Astrocyte (in vitro differentiated cells and primary cell): ENCODE measurements at regions not wholly inside any gene's neighbourhood (a gene's known extent, or its start where the extent isn't known, plus 50 kb on each side); places are given as distances from the start of the nearest gene placed in this dataset.
A peak's percentile ranks its signal among the peaks of the same experiment; 100 is the strongest.

Source experiments
- DNase-seq: peaks from one replicate; pipeline ENCODE4 v3.0.0-alpha.2; 2010; ENCODE audit warnings: low read depth
- FAIRE-seq: peaks from 2 replicates; lab custom pipeline; 2011; peaks lifted over from hg19 to GRCh38; lab: Jason Lieb, UNC
- H2AFZ ChIP-seq: 2 replicates; pipeline ENCODE4 v1.6.0; 2012; ENCODE audit warnings: low read depth, low read length, inconsistent platforms
- H3K27ac ChIP-seq: 2 replicates; pipeline ENCODE4 v1.5.1; 2011; ENCODE audit warnings: low read depth, low read length, inconsistent platforms
- H3K27me3 ChIP-seq: 2 replicates; pipeline ENCODE4 v1.6.0; 2011; ENCODE audit warnings: low read length, inconsistent platforms; ENCODE audit not compliant: insufficient read depth
- H3K36me3 ChIP-seq: 2 replicates; pipeline ENCODE4 v1.5.1; 2011; ENCODE audit warnings: low read length, inconsistent platforms; ENCODE audit not compliant: insufficient read depth
- H3K4me1 ChIP-seq: 2 replicates; pipeline ENCODE4 v1.5.1; 2011; ENCODE audit warnings: low read length, inconsistent platforms; ENCODE audit not compliant: insufficient read depth
- H3K4me2 ChIP-seq: 2 replicates; pipeline ENCODE4 v1.6.0; 2012; ENCODE audit warnings: low read length, inconsistent platforms
- H3K4me3 ChIP-seq: 2 replicates; pipeline ENCODE4 v1.5.1; 2011; ENCODE audit warnings: low read depth, mild to moderate bottlenecking, low read length, inconsistent platforms; ENCODE audit not compliant: insufficient read depth
- H3K79me2 ChIP-seq: 2 replicates; pipeline ENCODE4 v1.6.0; 2012; ENCODE audit warnings: mild to moderate bottlenecking, low read length, inconsistent platforms; ENCODE audit not compliant: insufficient read depth
- H3K9ac ChIP-seq: 2 replicates; pipeline ENCODE4 v1.6.0; 2012; ENCODE audit warnings: mild to moderate bottlenecking, low read length, inconsistent platforms
- H3K9me3 ChIP-seq: 2 replicates; pipeline ENCODE4 v1.5.1; 2012; ENCODE audit warnings: low read depth, mild to moderate bottlenecking, low read length, inconsistent platforms; ENCODE audit not compliant: insufficient read depth
- H4K20me1 ChIP-seq: 2 replicates; pipeline ENCODE4 v1.6.0; 2012; ENCODE audit warnings: low read length, inconsistent platforms; ENCODE audit not compliant: insufficient read depth
- H3K27ac Mint-ChIP-seq: one replicate; pipeline ENCODE4 v1.8.0; 2021; ENCODE audit warnings: mild to moderate bottlenecking, mixed read lengths; ENCODE audit not compliant: unreplicated experiment
- H3K27me3 Mint-ChIP-seq: one replicate; pipeline ENCODE4 v1.8.0; 2021; ENCODE audit warnings: low read depth, mixed read lengths; ENCODE audit not compliant: unreplicated experiment
- H3K36me3 Mint-ChIP-seq: one replicate; pipeline ENCODE4 v1.8.0; 2021; ENCODE audit warnings: low read depth, mixed read lengths; ENCODE audit not compliant: unreplicated experiment
- H3K4me1 Mint-ChIP-seq: one replicate; pipeline ENCODE4 v1.8.0; 2021; ENCODE audit warnings: low read depth, mixed read lengths; ENCODE audit not compliant: unreplicated experiment
- H3K4me3 Mint-ChIP-seq: one replicate; pipeline ENCODE4 v1.8.0; 2021; ENCODE audit warnings: mild to moderate bottlenecking, moderate library complexity, mixed read lengths; ENCODE audit not compliant: unreplicated experiment
- H3K9me3 Mint-ChIP-seq: one replicate; pipeline ENCODE4 v1.8.0; 2021; ENCODE audit warnings: mild to moderate bottlenecking, mixed read lengths; ENCODE audit not compliant: unreplicated experiment
- EZH2 ChIP-seq: IDR thresholded peaks from 2 replicates; pipeline ENCODE4 v1.6.1; 2012; ENCODE audit warnings: mild to moderate bottlenecking, low read length, inconsistent platforms; ENCODE audit not compliant: insufficient read depth
- TF ChIP-seq, protein P1 (sequence below): IDR thresholded peaks from 2 replicates; pipeline ENCODE4 v1.5.1; 2011; ENCODE audit warnings: low read depth, mild to moderate bottlenecking, inconsistent platforms, low read length, moderate library complexity; ENCODE audit not compliant: insufficient read depth

DNA sequence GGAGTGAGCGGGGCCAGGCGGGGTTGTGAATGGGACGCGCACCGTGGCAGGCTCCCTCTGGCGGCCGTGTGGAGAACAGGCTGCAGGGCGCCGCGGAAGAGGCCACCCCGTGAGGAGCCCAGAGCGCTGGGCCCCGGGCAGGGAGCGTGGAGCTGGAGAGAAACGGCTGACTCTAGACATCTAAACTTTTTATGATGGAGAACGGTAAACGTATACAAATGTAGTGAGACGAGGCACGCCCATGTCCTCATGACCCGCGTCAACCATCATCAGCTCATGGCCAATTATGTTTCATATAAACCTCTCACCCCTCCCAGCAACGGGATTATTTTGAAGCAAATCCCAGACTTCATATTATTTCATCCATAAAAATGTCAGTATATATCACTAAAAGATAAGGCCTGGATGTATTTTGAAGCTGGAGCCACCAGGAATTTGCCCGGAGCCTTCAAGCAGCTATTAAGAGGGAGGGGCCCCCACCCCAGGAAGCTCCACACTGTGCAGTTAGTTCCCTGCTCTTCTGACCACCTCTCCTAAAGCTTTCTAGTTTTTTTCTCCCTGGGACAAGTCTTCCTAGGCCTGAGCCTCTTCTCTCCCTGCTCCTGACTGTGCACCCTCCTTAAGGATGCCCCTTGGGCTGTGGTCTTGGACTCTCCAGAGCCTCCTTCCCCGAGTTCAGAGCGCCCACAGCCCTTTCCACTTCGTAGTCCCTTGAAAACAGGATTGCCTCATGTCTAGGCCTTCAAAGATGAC lies 149.5 kb downstream of the SMAD6 start:
- FAIRE-seq (no peak), DNase-seq (no peak)
- no peaks in the 10 kb centered on the region for H3K36me3 ChIP-seq
- H4K20me1 ChIP-seq, result no peaks in the 10 kb centered on the region
- Mint-ChIP-seq H3K36me3 (peaks cover 6% of the 10 kb centered on the region), H3K4me3 (no peak overlapping the region), H3K27me3 (peaks cover 9% of the 10 kb centered on the region), H3K4me1 (peaks cover 15% of the 10 kb centered on the region), H3K27ac (peak overlapping the region; percentile 41), H3K9me3 (no peaks in the 10 kb centered on the region)
- H3K9ac ChIP-seq, result no peak overlapping the region
- H3K4me1 ChIP-seq, result peaks cover 9% of the 10 kb centered on the region
- H3K4me3 ChIP-seq, result no peak overlapping the region
- no peaks in the 10 kb centered on the region for H3K27me3 ChIP-seq
- TF ChIP-seq, protein P1, sequence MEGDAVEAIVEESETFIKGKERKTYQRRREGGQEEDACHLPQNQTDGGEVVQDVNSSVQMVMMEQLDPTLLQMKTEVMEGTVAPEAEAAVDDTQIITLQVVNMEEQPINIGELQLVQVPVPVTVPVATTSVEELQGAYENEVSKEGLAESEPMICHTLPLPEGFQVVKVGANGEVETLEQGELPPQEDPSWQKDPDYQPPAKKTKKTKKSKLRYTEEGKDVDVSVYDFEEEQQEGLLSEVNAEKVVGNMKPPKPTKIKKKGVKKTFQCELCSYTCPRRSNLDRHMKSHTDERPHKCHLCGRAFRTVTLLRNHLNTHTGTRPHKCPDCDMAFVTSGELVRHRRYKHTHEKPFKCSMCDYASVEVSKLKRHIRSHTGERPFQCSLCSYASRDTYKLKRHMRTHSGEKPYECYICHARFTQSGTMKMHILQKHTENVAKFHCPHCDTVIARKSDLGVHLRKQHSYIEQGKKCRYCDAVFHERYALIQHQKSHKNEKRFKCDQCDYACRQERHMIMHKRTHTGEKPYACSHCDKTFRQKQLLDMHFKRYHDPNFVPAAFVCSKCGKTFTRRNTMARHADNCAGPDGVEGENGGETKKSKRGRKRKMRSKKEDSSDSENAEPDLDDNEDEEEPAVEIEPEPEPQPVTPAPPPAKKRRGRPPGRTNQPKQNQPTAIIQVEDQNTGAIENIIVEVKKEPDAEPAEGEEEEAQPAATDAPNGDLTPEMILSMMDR, result peak; percentile 74
- TF ChIP-seq EZH2, result no peak
- H3K79me2 ChIP-seq, result peaks cover 16% of the 10 kb centered on the region
- no peak overlapping the region for H3K27ac ChIP-seq
- no peaks in the 10 kb centered on the region for H3K9me3 ChIP-seq
- H3K4me2 ChIP-seq, result peak overlapping the region; percentile 42
- H2AFZ ChIP-seq, result peak overlapping the region; percentile 78

DNA sequence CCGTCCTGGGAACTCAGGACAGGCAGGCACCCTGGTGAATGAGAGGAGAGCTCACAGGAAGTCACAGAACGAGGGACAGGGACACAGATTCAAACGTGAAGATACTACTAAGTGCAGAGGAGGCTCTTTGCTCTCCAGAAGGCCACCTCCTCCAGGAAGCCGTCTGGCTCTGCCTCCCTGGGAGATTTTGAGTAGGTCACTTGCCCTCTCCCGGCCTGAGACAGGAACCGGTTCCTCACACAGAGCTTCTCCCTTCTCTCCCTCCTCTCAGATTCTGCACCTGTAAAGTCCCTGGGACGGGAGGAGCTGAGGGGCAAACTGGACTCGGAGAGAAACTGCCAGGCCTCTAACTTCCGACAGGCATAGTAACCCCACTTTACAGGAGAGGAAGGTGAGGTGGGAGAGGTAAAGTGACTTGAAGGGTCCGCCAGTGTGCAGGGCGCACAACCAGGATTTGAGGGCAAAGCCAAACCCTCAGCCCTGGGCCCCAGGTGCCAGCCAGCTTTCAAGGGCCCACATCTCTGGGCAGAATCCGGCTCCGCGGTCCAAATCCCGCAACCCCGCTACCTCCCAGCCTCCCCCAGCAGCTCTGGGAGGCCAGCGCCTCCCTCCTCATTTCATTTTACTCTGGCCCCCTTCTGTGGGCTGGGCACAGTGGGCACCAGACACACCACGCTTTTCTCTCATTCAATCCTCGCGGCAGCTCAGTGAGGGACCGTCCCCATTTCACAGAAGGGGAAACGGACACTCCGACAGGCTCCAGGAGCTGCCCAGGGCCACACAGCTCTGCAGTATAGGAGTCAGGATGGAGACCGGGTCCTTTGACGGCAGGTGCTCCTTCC lies 150.2 kb downstream of the SMAD6 start:
- TF ChIP-seq, protein P1, result no peak
- TF ChIP-seq EZH2, result no peak
- FAIRE-seq (no peak), DNase-seq (no peak)
- no peaks in the 10 kb centered on the region for H4K20me1 ChIP-seq
- no peaks in the 10 kb centered on the region for H3K9me3 ChIP-seq
- Mint-ChIP-seq H3K4me3 (no peak overlapping the region), H3K27me3 (peaks cover 9% of the 10 kb centered on the region), H3K36me3 (peaks cover 6% of the 10 kb centered on the region), H3K4me1 (peaks cover 15% of the 10 kb centered on the region), H3K27ac (peak overlapping the region; percentile 41), H3K9me3 (no peaks in the 10 kb centered on the region)
- no peak overlapping the region for H3K9ac ChIP-seq
- H3K4me2 ChIP-seq, result no peak overlapping the region
- H3K27me3 ChIP-seq, result no peaks in the 10 kb centered on the region
- no peak overlapping the region for H3K4me3 ChIP-seq
- peaks cover 9% of the 10 kb centered on the region for H3K4me1 ChIP-seq
- H3K36me3 ChIP-seq, result no peaks in the 10 kb centered on the region
- no peak overlapping the region for H3K27ac ChIP-seq
- peaks cover 16% of the 10 kb centered on the region for H3K79me2 ChIP-seq
- no peak overlapping the region for H2AFZ ChIP-seq
